H9 (cell line): ENCODE measurements at regions not wholly inside any gene's neighbourhood (a gene's known extent, or its start where the extent isn't known, plus 50 kb on each side); places are given as distances from the start of the nearest gene placed in this dataset.

Experiments
- DNase-seq: peaks from one replicate; pipeline ENCODE4 v3.0.0-alpha.2; 2017
- H2AFZ ChIP-seq: one replicate; pipeline ENCODE4 v1.6.1; 2013; ENCODE audit warnings: mild to moderate bottlenecking, low read length, control low read depth, moderate library complexity
- H2AK5ac ChIP-seq: 2 replicates; pipeline ENCODE4 v1.6.1; 2013; ENCODE audit warnings: low read length, control low read depth, mixed read lengths; ENCODE audit not compliant: insufficient read length
- H2BK120ac ChIP-seq: one replicate; pipeline ENCODE4 v1.6.1; 2013; ENCODE audit warnings: low read depth, mild to moderate bottlenecking, low read length, control low read depth, inconsistent platforms; ENCODE audit not compliant: poor library complexity, severe bottlenecking
- H2BK12ac ChIP-seq: 2 replicates; pipeline ENCODE4 v1.6.1; 2013; ENCODE audit warnings: low read length, control low read depth, mixed read lengths, low read depth; ENCODE audit not compliant: insufficient read length
- H2BK15ac ChIP-seq: 2 replicates; pipeline ENCODE4 v1.6.1; 2013; ENCODE audit warnings: low read depth, low read length, control low read depth
- H2BK20ac ChIP-seq: one replicate; pipeline ENCODE4 v1.6.1; 2013; ENCODE audit warnings: low read depth, mild to moderate bottlenecking, low read length, control low read depth, inconsistent platforms; ENCODE audit not compliant: poor library complexity, severe bottlenecking
- H2BK5ac ChIP-seq: 2 replicates; pipeline ENCODE4 v1.6.1; 2013; ENCODE audit warnings: low read length, control low read depth, mixed read lengths; ENCODE audit not compliant: insufficient read length
- H3K14ac ChIP-seq: 2 replicates; pipeline ENCODE4 v1.6.1; 2013; ENCODE audit warnings: low read length, control low read depth; ENCODE audit not compliant: insufficient read depth
- H3K18ac ChIP-seq: 2 replicates; pipeline ENCODE4 v1.6.1; 2013; ENCODE audit warnings: low read depth, mild to moderate bottlenecking, mixed read lengths, low read length, control low read depth; ENCODE audit not compliant: insufficient read length
- H3K23ac ChIP-seq: 2 replicates; pipeline ENCODE4 v1.6.1; 2013; ENCODE audit warnings: low read length, control low read depth, mixed read lengths, low read depth; ENCODE audit not compliant: insufficient read length
- H3K23me2 ChIP-seq: 2 replicates; pipeline ENCODE4 v1.6.1; 2013; ENCODE audit warnings: low read depth, mild to moderate bottlenecking, mixed read lengths, low read length, control low read depth; ENCODE audit not compliant: insufficient read length, poor library complexity, severe bottlenecking
- H3K27ac ChIP-seq: 2 replicates; pipeline ENCODE4 v1.5.1; 2013; ENCODE audit warnings: low read length, control low read depth, mixed read lengths, low read depth; ENCODE audit not compliant: insufficient read length
- H3K27me3 ChIP-seq: 2 replicates; pipeline ENCODE4 v1.6.1; 2013; ENCODE audit warnings: low read length, control low read depth, inconsistent platforms; ENCODE audit not compliant: insufficient read depth
- H3K4ac ChIP-seq: 2 replicates; pipeline ENCODE4 v1.6.1; 2013; ENCODE audit warnings: low read depth, mild to moderate bottlenecking, control low read depth, inconsistent platforms, low read length, moderate library complexity
- H3K4me1 ChIP-seq: 2 replicates; pipeline ENCODE4 v1.6.1; 2013; ENCODE audit warnings: low read length, control low read depth, inconsistent platforms; ENCODE audit not compliant: insufficient read depth
- H3K4me2 ChIP-seq: 2 replicates; pipeline ENCODE4 v1.6.1; 2013; ENCODE audit warnings: low read length, control low read depth, mixed read lengths; ENCODE audit not compliant: insufficient read length, insufficient read depth
- H3K56ac ChIP-seq: 2 replicates; pipeline ENCODE4 v1.6.1; 2013; ENCODE audit warnings: low read depth, mild to moderate bottlenecking, mixed read lengths, low read length, control low read depth; ENCODE audit not compliant: insufficient read length
- H3K79me1 ChIP-seq: 2 replicates; pipeline ENCODE4 v1.6.1; 2013; ENCODE audit warnings: low read depth, mild to moderate bottlenecking, moderate library complexity, low read length, control low read depth, inconsistent platforms; ENCODE audit not compliant: insufficient read depth, poor library complexity, severe bottlenecking
- H3K79me2 ChIP-seq: 2 replicates; pipeline ENCODE4 v1.6.1; 2013; ENCODE audit warnings: low read length, control low read depth, inconsistent platforms; ENCODE audit not compliant: insufficient read depth
- H3K9ac ChIP-seq: 2 replicates; pipeline ENCODE4 v1.6.1; 2013; ENCODE audit warnings: low read length, control low read depth, mixed read lengths; ENCODE audit not compliant: insufficient read length; ENCODE audit errors: extremely low read depth
- H3K9me3 ChIP-seq: one replicate; pipeline ENCODE4 v1.6.1; 2013; ENCODE audit warnings: low read depth, low read length, inconsistent platforms; ENCODE audit not compliant: control insufficient read depth
- H3T11ph ChIP-seq: one replicate; pipeline ENCODE4 v1.6.1; 2013; ENCODE audit warnings: mild to moderate bottlenecking, low read length, control low read depth, inconsistent platforms
- H4K20me1 ChIP-seq: one replicate; pipeline ENCODE4 v1.6.1; 2013; ENCODE audit not compliant: control insufficient read depth, insufficient read length, insufficient read depth
- H4K5ac ChIP-seq: 2 replicates; pipeline ENCODE4 v1.6.1; 2013; ENCODE audit warnings: low read depth, mild to moderate bottlenecking, mixed read lengths, low read length, control low read depth; ENCODE audit not compliant: insufficient read length
- H4K8ac ChIP-seq: replicated peaks from 2 replicates; pipeline ENCODE4 v1.6.1; 2013; ENCODE audit warnings: low read length, control low read depth, mixed read lengths, low read depth; ENCODE audit not compliant: insufficient read length
- H4K91ac ChIP-seq: 2 replicates; pipeline ENCODE4 v1.6.1; 2013; ENCODE audit warnings: low read depth, mild to moderate bottlenecking, moderate library complexity, mixed read lengths, low read length, control low read depth; ENCODE audit not compliant: insufficient read length
- H3K27ac Mint-ChIP-seq, 3 experiments: 2 replicates in 2 of 3; 3 replicates in 1 of 3; pipeline ENCODE4 v1.8.0; 2020 to 2021; ENCODE audit warnings: mixed read lengths in 3 of 3, mild to moderate bottlenecking in 1 of 3, moderate library complexity in 1 of 3
- H3K27me3 Mint-ChIP-seq: 2 replicates; pipeline ENCODE4 v1.8.0; 2021; ENCODE audit warnings: low read depth, mild to moderate bottlenecking, moderate library complexity, mixed read lengths
- H3K36me3 Mint-ChIP-seq, 3 experiments: 2 replicates in 2 of 3; 3 replicates in 1 of 3; pipeline ENCODE4 v1.8.0; 2020 to 2021; ENCODE audit warnings: low read depth in 3 of 3, mixed read lengths in 3 of 3; ENCODE audit not compliant: insufficient read depth in 1 of 3
- H3K4me1 Mint-ChIP-seq, 2 experiments: 2 replicates each; pipeline ENCODE4 v1.8.0; 2020; ENCODE audit warnings: mixed read lengths in 2 of 2
- H3K4me3 Mint-ChIP-seq, 2 experiments: 2 replicates in 1 of 2; 3 replicates in 1 of 2; pipeline ENCODE4 v1.8.0; 2020 to 2021; ENCODE audit warnings: mild to moderate bottlenecking in 2 of 2, mixed read lengths in 2 of 2, moderate library complexity in 1 of 2
- H3K9me3 Mint-ChIP-seq, 2 experiments: 2 replicates in 1 of 2; 3 replicates in 1 of 2; pipeline ENCODE4 v1.8.0; 2020; ENCODE audit warnings: mild to moderate bottlenecking in 2 of 2, mixed read lengths in 2 of 2, moderate library complexity in 1 of 2
- CTCF ChIP-seq: fragments of 200-600 bp; sonication (generic); conservative IDR thresholded peaks from 3 replicates; pipeline ENCODE4 v1.8.0; 2021; ENCODE audit warnings: antibody characterized with exemption, mild to moderate bottlenecking
- WGBS: extraction: QIAGEN DNeasy Blood & Tissue Kit; methylation state at CpG from one replicate; pipeline ENCODE4 v1.1.7; 2013; ENCODE audit warnings: missing lambda C conversion rate, low lambda C conversion rate, mixed read lengths; ENCODE audit not compliant: insufficient read length; ENCODE audit errors: extremely low coverage; 5-methylcytosine and 5-hydroxymethylcytosine counted together

GRCh38 chr20:61170496-61171320, 81.4 kb upstream of the CDH4 start:
- Histone ChIP-seq H3K79me1 (no peaks in the 10 kb centered on the region), H2AK5ac (no peak overlapping the region), H3K9me3 (no peaks in the 10 kb centered on the region), H4K5ac (no peak overlapping the region), H2BK20ac (no peak overlapping the region), H2BK12ac (no peak overlapping the region), H4K91ac (no peak overlapping the region), H2AFZ (no peak overlapping the region), H3K56ac (no peak overlapping the region), H3K27me3 (peaks cover 1% of the 10 kb centered on the region; the same call in 1 of the 2 replicates), H3K4ac (no peak overlapping the region), H3K27ac (no peak overlapping the region), H3K18ac (no peak overlapping the region), H2BK15ac (no peak overlapping the region), H3K23me2 (no peaks in the 10 kb centered on the region), H2BK5ac (no peak overlapping the region), H3T11ph (no peak overlapping the region), H4K8ac (no peak overlapping the region), H3K79me2 (no peaks in the 10 kb centered on the region), H3K4me1 (peaks cover 9% of the 10 kb centered on the region), H2BK120ac (no peak overlapping the region), H3K14ac (no peak overlapping the region), H3K23ac (no peak overlapping the region), H3K9ac (no peak overlapping the region), H4K20me1 (no peaks in the 10 kb centered on the region), H3K4me2 (no peak overlapping the region)
- DNase-seq, result peak; percentile 78
- Mint-ChIP-seq H3K4me3 (no peak overlapping the region), H3K27ac (peak overlapping the region in 2 of 3 experiments; percentile 21 to 40; a peak in 3 of 7 replicates), H3K27me3 (peaks cover 36% of the 10 kb centered on the region), H3K36me3 (no peaks in the 10 kb centered on the region; a peak in 1 of 7 replicates), H3K9me3 (no peaks in the 10 kb centered on the region; a peak in 1 of 5 replicates), H3K4me1 (peaks cover 38 to 39% of the 10 kb centered on the region in 2 experiments)
- no peak for TF ChIP-seq CTCF
- WGBS, result no CpG with 5 or more reads among the region's 11 CpGs
